Gastroesophageal sphincter (tissue), 4 donors: ENCODE measurements at regions not wholly inside any gene's neighbourhood (a gene's known extent, or its start where the extent isn't known, plus 50 kb on each side); places are given as distances from the start of the nearest gene placed in this dataset.

Source experiments
- ATAC-seq: fragments of 150-250 bp; one replicate; pipeline ENCODE4 v1.9.1; 2016; ENCODE audit warnings: mild to moderate bottlenecking, moderate library complexity
- H3K27ac ChIP-seq, 4 donors: fragments of 200-600 bp; sonication (generic) in 3 of 4; 1 replicate in 3 of 4; 2 replicates in 1 of 4; pipeline ENCODE4 v1.5.1; 2016 to 2019
- H3K27me3 ChIP-seq: fragments of 200-600 bp; sonication (generic); one replicate; pipeline ENCODE4 v1.5.1; 2019
- H3K36me3 ChIP-seq, 2 donors: fragments of 200-600 bp; sonication (generic); one replicate each; pipeline ENCODE4 v1.5.1; 2019; ENCODE audit warnings: control low read depth in 1 of 2
- H3K4me1 ChIP-seq, 3 donors: fragments of 200-600 bp; sonication (generic); 1 replicate in 2 of 3; 2 replicates in 1 of 3; pipeline ENCODE4 v1.5.1; 2016 to 2019; ENCODE audit warnings: control low read depth in 2 of 3
- H3K4me3 ChIP-seq, 2 donors: fragments of 200-600 bp; sonication (generic); one replicate each; pipeline ENCODE4 v1.5.1; 2019; ENCODE audit warnings: mild to moderate bottlenecking in 1 of 2, moderate library complexity in 1 of 2
- H3K9me3 ChIP-seq, 3 donors: fragments of 200-600 bp; sonication (generic); one replicate each; pipeline ENCODE4 v1.5.1; 2017 to 2019; ENCODE audit warnings: control low read depth in 2 of 3
- EP300 ChIP-seq: sonication (generic); formaldehyde crosslinking; IDR thresholded peaks from one replicate; pipeline ENCODE4 v1.6.1; 2017; ENCODE audit warnings: antibody characterized with exemption, mild to moderate bottlenecking
- POLR2A ChIP-seq, 2 donors: fragments of 450-650 bp; IDR thresholded peaks; one replicate each; pipeline ENCODE4 v1.6.1; 2017; ENCODE audit warnings: antibody characterized with exemption in 2 of 2, mild to moderate bottlenecking in 2 of 2, moderate library complexity in 1 of 2
- POLR2AphosphoS5 ChIP-seq: sonication (generic); formaldehyde crosslinking; IDR thresholded peaks from one replicate; pipeline ENCODE4 v1.6.1; 2017; ENCODE audit warnings: antibody characterized with exemption
- WGBS, 2 donors: methylation state at CpG; one replicate each; pipeline ENCODE4 v1.1.5; 2018; ENCODE audit warnings: low coverage in 1 of 2; 5-methylcytosine and 5-hydroxymethylcytosine counted together
- TF ChIP-seq, protein P1 (sequence below), 4 experiments: fragments of 200-600 bp in 2 of 4; fragments of 450-650 bp in 2 of 4; sonication (generic) in 1 of 4; IDR thresholded peaks; one replicate each; pipeline ENCODE4 v1.5.1; 2017 to 2019; ENCODE audit warnings: antibody characterized with exemption in 4 of 4, mild to moderate bottlenecking in 2 of 4, moderate library complexity in 2 of 4

DNA sequence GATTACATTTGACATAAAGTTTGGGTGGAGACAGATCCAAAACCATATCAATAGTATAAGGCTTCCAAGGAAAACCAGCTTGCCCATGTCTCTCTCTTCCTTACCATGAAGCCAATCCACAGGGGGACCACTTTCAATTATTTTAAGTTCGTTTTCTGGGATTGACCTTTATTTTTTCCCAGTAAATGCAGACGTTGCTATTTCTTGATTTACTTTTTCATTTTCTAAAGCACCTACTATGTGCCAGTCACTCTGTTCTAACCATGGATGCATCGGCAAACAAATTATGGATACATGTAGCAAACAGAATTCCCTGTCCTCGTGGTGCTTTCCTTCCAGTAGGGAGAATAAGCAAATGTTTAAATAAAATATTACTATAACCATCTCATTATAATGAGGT is 65.8 kb upstream of the KCNA1 start:
- no peak for ATAC-seq
- Histone ChIP-seq H3K4me3 (no peak overlapping the region), H3K4me1 (no peaks in the 10 kb centered on the region), H3K9me3 (peaks cover 0 to under 1% (median 0%) of the 10 kb centered on the region in 3 donors), H3K36me3 (no peaks in the 10 kb centered on the region), H3K27me3 (no peaks in the 10 kb centered on the region), H3K27ac (no peak overlapping the region)
- WGBS, 2 donors, result 80 to 100% methylated on average over 1 to 4 of the region's 4 CpGs
- TF ChIP-seq EP300 (no peak), POLR2AphosphoS5 (no peak), POLR2A (IDR thresholded peaks at IDR 0.05) (no peak)
- TF ChIP-seq, protein P1, sequence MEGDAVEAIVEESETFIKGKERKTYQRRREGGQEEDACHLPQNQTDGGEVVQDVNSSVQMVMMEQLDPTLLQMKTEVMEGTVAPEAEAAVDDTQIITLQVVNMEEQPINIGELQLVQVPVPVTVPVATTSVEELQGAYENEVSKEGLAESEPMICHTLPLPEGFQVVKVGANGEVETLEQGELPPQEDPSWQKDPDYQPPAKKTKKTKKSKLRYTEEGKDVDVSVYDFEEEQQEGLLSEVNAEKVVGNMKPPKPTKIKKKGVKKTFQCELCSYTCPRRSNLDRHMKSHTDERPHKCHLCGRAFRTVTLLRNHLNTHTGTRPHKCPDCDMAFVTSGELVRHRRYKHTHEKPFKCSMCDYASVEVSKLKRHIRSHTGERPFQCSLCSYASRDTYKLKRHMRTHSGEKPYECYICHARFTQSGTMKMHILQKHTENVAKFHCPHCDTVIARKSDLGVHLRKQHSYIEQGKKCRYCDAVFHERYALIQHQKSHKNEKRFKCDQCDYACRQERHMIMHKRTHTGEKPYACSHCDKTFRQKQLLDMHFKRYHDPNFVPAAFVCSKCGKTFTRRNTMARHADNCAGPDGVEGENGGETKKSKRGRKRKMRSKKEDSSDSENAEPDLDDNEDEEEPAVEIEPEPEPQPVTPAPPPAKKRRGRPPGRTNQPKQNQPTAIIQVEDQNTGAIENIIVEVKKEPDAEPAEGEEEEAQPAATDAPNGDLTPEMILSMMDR (IDR thresholded peaks at IDR 0.05), result no peak

GRCh38 chr12:4847713-4848112 is 62.0 kb upstream of the KCNA1 start:
- Histone ChIP-seq H3K36me3 (no peaks in the 10 kb centered on the region), H3K4me3 (no peak overlapping the region), H3K9me3 (no peaks in the 10 kb centered on the region), H3K27me3 (no peaks in the 10 kb centered on the region), H3K4me1 (no peaks in the 10 kb centered on the region), H3K27ac (no peak overlapping the region)
- TF ChIP-seq EP300 (no peak), POLR2AphosphoS5 (no peak), POLR2A (IDR thresholded peaks at IDR 0.05) (no peak)
- TF ChIP-seq, protein P1 (IDR thresholded peaks at IDR 0.05), result no peak
- ATAC-seq, result no peak

- TF ChIP-seq, protein P1 (IDR thresholded peaks at IDR 0.05), result peak; percentile 6 to 81 (median 53)
- TF ChIP-seq EP300 (no peak), POLR2AphosphoS5 (no peak), POLR2A (IDR thresholded peaks at IDR 0.05) (no peak)
- Histone ChIP-seq H3K4me3 (no peak overlapping the region), H3K4me1 (no peaks in the 10 kb centered on the region), H3K9me3 (no peaks in the 10 kb centered on the region), H3K27ac (no peak overlapping the region), H3K36me3 (no peaks in the 10 kb centered on the region), H3K27me3 (no peaks in the 10 kb centered on the region)
- WGBS, 2 donors, result 0 to 3% methylated on average over 5 of the region's 5 CpGs
- no peak for ATAC-seq
Measured at GRCh38 chr12:4849115-4849541, 60.6 kb upstream of the KCNA1 start.

DNA sequence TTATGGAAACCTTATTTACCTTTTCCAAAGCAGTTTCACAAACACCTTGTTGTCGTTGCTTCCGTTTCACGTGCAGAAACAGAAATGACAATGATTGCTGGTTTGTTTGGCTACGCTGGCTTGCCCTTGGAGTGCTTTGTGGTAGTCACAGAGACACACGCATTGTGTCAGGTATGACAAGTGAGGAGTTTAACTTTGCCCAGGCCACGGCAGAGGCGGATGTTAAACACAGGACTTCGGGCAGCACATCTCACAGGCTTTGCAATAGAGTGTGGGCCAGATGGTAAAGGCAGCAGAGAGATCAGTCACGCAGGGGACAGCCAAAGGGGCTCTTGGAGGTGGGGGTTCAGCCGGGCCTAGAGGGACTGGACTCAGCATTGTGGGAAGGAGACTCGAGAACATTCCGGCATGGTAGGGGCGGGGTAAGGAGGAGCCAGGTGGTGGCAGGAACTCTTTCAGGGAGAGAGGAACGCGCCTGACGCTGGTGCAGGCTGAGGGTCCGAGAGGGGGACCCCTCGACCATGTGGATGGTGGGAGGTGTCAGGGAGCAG is 59.8 kb upstream of the KCNA1 start:
- WGBS, 2 donors, result 70 to 80% methylated on average over 2 to 15 of the region's 18 CpGs
- Histone ChIP-seq H3K4me3 (no peak overlapping the region), H3K4me1 (no peaks in the 10 kb centered on the region), H3K36me3 (no peaks in the 10 kb centered on the region), H3K27ac (no peak overlapping the region), H3K27me3 (no peaks in the 10 kb centered on the region), H3K9me3 (no peaks in the 10 kb centered on the region)
- TF ChIP-seq EP300 (no peak), POLR2AphosphoS5 (no peak), POLR2A (IDR thresholded peaks at IDR 0.05) (no peak)
- TF ChIP-seq, protein P1 (IDR thresholded peaks at IDR 0.05), result no peak
- no peak for ATAC-seq

DNA sequence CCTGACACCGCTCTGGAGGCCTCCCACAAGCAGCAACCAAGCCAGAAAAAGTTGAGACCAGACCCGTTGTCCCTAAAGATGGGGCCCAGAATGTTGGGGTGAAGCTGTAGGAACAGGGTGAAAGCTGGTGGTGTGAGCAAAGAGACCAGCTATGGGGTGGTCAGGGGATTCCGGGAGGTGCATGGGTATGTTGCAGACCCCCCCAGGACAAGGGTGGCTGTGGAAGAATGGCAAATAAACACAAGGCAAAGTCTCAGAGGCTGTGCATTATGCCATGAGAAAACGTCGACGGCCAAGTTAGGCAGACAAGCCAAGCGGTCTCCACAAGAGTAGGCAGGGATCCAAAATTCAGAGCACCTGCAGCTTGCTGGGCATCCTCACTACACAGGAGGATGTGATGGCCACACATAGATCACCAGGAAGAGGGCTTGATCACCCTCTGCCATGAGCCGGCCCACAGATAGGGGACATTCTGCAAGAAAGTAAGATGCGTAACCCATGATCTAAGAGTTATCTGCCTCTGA is 58.8 kb upstream of the KCNA1 start:
- no peak overlapping the region for H3K27ac ChIP-seq
- no peaks in the 10 kb centered on the region for H3K36me3 ChIP-seq
- H3K4me3 ChIP-seq, result no peak overlapping the region
- TF ChIP-seq POLR2AphosphoS5 (no peak), EP300 (no peak), POLR2A (IDR thresholded peaks at IDR 0.05) (no peak)
- TF ChIP-seq, protein P1 (IDR thresholded peaks at IDR 0.05), result no peak
- H3K4me1 ChIP-seq, result peaks cover 0 to 2% (median 0%) of the 10 kb centered on the region in 3 donors
- peaks cover 5% of the 10 kb centered on the region for H3K27me3 ChIP-seq
- no peak for ATAC-seq
- no peaks in the 10 kb centered on the region for H3K9me3 ChIP-seq
- 80 to 93% methylated on average over 1 to 7 of the region's 9 CpGs for WGBS, 2 donors
